ENCODE measurements at regions not wholly inside any gene's neighbourhood (a gene's known extent, or its start where the extent isn't known, plus 50 kb on each side); places are given as distances from the start of the nearest gene placed in this dataset.

- no peaks in the 10 kb centered on the region for H3K4me1 ChIP-seq (ENCODE audit: insufficient read depth, poor library complexity, severe bottlenecking)
- H3K36me3 ChIP-seq (ENCODE audit: low read depth), result no peaks in the 10 kb centered on the region
- no peak for DNase-seq (ENCODE audit: low spot score)
- TF ChIP-seq, protein P1, sequence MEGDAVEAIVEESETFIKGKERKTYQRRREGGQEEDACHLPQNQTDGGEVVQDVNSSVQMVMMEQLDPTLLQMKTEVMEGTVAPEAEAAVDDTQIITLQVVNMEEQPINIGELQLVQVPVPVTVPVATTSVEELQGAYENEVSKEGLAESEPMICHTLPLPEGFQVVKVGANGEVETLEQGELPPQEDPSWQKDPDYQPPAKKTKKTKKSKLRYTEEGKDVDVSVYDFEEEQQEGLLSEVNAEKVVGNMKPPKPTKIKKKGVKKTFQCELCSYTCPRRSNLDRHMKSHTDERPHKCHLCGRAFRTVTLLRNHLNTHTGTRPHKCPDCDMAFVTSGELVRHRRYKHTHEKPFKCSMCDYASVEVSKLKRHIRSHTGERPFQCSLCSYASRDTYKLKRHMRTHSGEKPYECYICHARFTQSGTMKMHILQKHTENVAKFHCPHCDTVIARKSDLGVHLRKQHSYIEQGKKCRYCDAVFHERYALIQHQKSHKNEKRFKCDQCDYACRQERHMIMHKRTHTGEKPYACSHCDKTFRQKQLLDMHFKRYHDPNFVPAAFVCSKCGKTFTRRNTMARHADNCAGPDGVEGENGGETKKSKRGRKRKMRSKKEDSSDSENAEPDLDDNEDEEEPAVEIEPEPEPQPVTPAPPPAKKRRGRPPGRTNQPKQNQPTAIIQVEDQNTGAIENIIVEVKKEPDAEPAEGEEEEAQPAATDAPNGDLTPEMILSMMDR (IDR thresholded peaks at IDR 0.05; ENCODE audit: poor library complexity, severe bottlenecking), result no peak
- H3K27me3 ChIP-seq (ENCODE audit: insufficient read depth, poor library complexity, severe bottlenecking), result no peaks in the 10 kb centered on the region
- no peaks in the 10 kb centered on the region for H3K9me3 ChIP-seq (ENCODE audit: severe bottlenecking)
- no peak for ATAC-seq (ENCODE audit: low read depth)
- H3K4me3 ChIP-seq (ENCODE audit: severe bottlenecking), result no peak overlapping the region
- H3K27ac ChIP-seq (ENCODE audit: poor library complexity, severe bottlenecking), result no peak overlapping the region
Observed at GRCh38 chr17:14926073-14926472, 339.1 kb downstream of the PMP22 start.

GRCh38 chr17:14925498-14925897 is 339.6 kb downstream of the PMP22 start:
- TF ChIP-seq, protein P1 (IDR thresholded peaks at IDR 0.05; ENCODE audit: poor library complexity, severe bottlenecking), result no peak
- no peaks in the 10 kb centered on the region for H3K27me3 ChIP-seq (ENCODE audit: insufficient read depth, poor library complexity, severe bottlenecking)
- ATAC-seq (ENCODE audit: low read depth), result no peak
- no peaks in the 10 kb centered on the region for H3K4me1 ChIP-seq (ENCODE audit: insufficient read depth, poor library complexity, severe bottlenecking)
- H3K27ac ChIP-seq (ENCODE audit: poor library complexity, severe bottlenecking), result no peak overlapping the region
- H3K36me3 ChIP-seq (ENCODE audit: low read depth), result no peaks in the 10 kb centered on the region
- H3K9me3 ChIP-seq (ENCODE audit: severe bottlenecking), result no peaks in the 10 kb centered on the region
- no peak overlapping the region for H3K4me3 ChIP-seq (ENCODE audit: severe bottlenecking)
- no peak for DNase-seq (ENCODE audit: low spot score)

GRCh38 chr17:14923981-14924380 is 341.1 kb downstream of the PMP22 start:
- ATAC-seq (ENCODE audit: low read depth), result no peak
- peaks cover 12% of the 10 kb centered on the region for H3K4me1 ChIP-seq (ENCODE audit: insufficient read depth, poor library complexity, severe bottlenecking)
- no peaks in the 10 kb centered on the region for H3K36me3 ChIP-seq (ENCODE audit: low read depth)

DNA sequence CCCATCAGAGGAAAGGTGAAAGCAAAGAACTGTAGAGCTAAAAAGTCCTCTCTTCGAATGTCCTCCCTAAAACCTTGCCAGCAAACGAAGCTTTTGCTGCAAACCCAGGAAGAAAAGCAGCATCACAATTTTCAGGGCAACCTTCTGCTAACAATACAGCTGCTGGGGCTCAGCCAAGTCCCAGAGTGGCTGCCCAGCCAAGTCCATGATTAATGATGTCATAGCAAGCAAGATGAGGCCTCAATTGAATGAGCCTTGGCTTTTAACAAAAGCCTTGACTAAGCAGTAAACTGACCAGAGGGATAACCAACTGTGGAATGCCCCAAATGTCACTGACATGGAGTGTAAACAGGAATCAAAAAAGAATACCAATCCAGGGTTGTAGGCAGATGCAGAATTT is 342.7 kb downstream of the PMP22 start:
- Histone ChIP-seq H3K27ac (ENCODE audit: poor library complexity, severe bottlenecking) (no peak overlapping the region), H3K4me3 (ENCODE audit: severe bottlenecking) (no peak overlapping the region), H3K4me1 (ENCODE audit: insufficient read depth, poor library complexity, severe bottlenecking) (peaks cover 12% of the 10 kb centered on the region), H3K36me3 (ENCODE audit: low read depth) (no peaks in the 10 kb centered on the region), H3K27me3 (ENCODE audit: insufficient read depth, poor library complexity, severe bottlenecking) (no peaks in the 10 kb centered on the region), H3K9me3 (ENCODE audit: severe bottlenecking) (no peaks in the 10 kb centered on the region)
- DNase-seq (ENCODE audit: low spot score), result no peak
- no peak for ATAC-seq (ENCODE audit: low read depth)
- TF ChIP-seq, protein P1 (IDR thresholded peaks at IDR 0.05; ENCODE audit: poor library complexity, severe bottlenecking), result no peak

More at GRCh38 chr17:14923981-14924380, 341.1 kb downstream of the PMP22 start:
- TF ChIP-seq, protein P1 (IDR thresholded peaks at IDR 0.05; ENCODE audit: poor library complexity, severe bottlenecking), result no peak
- DNase-seq (ENCODE audit: low spot score), result no peak
- Histone ChIP-seq H3K9me3 (ENCODE audit: severe bottlenecking) (no peaks in the 10 kb centered on the region), H3K27ac (ENCODE audit: poor library complexity, severe bottlenecking) (no peak overlapping the region), H3K4me3 (ENCODE audit: severe bottlenecking) (no peak overlapping the region), H3K27me3 (ENCODE audit: insufficient read depth, poor library complexity, severe bottlenecking) (no peaks in the 10 kb centered on the region)

DNA sequence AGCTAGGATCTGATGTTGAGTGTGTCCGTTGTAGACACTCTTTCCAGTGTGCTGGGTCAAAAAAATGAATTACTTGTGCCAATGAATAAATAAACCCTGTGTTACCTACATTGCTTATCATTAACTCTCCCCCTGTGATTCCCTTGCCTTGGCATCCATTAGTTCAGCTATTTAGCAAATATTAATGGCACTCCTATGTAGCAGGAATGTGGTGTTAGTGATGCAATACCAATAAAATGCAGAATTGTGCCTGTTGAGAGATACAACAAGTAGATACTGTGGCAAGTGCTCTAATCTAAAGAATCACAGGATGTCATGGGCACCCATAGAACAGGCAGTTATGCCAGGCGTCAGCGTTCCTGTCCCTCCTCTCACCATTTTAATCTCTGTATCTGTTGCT is 343.2 kb downstream of the PMP22 start:
- Histone ChIP-seq H3K4me3 (ENCODE audit: severe bottlenecking) (no peak overlapping the region), H3K9me3 (ENCODE audit: severe bottlenecking) (no peaks in the 10 kb centered on the region), H3K4me1 (ENCODE audit: insufficient read depth, poor library complexity, severe bottlenecking) (peaks cover 12% of the 10 kb centered on the region), H3K27me3 (ENCODE audit: insufficient read depth, poor library complexity, severe bottlenecking) (no peaks in the 10 kb centered on the region), H3K27ac (ENCODE audit: poor library complexity, severe bottlenecking) (no peak overlapping the region), H3K36me3 (ENCODE audit: low read depth) (no peaks in the 10 kb centered on the region)
- TF ChIP-seq, protein P1 (IDR thresholded peaks at IDR 0.05; ENCODE audit: poor library complexity, severe bottlenecking), result no peak
- no peak for DNase-seq (ENCODE audit: low spot score)
- no peak for ATAC-seq (ENCODE audit: low read depth)

All from RWPE2 (cell line).